ENCODE measurements at regions not wholly inside any gene's neighbourhood (a gene's known extent, or its start where the extent isn't known, plus 50 kb on each side); places are given as distances from the start of the nearest gene placed in this dataset.

GRCh38 chr9:107759009-107759822 lies 269.6 kb upstream of the KLF4 start:
- no peaks in the 10 kb centered on the region for H3K27me3 ChIP-seq (ENCODE audit: low read depth, low read length)
- no peak overlapping the region for H3K4me3 ChIP-seq (ENCODE audit: low read depth in 1 of 2, low read length in 2 of 2)
- H3K4me1 ChIP-seq (ENCODE audit: control insufficient read depth in 1 of 2, insufficient read depth in 2 of 2, low read length in 2 of 2), result no peaks in the 10 kb centered on the region
- peaks cover 0 to 3% of the 10 kb centered on the region in 2 donors for H3K9me3 ChIP-seq (ENCODE audit: control insufficient read depth in 1 of 2, low read length in 2 of 2)
- no peak overlapping the region for H3K27ac ChIP-seq (ENCODE audit: low read length)
- no peaks in the 10 kb centered on the region for H3K36me3 ChIP-seq (ENCODE audit: control insufficient read depth in 1 of 2, insufficient read depth in 2 of 2, low read length in 2 of 2)

DNA sequence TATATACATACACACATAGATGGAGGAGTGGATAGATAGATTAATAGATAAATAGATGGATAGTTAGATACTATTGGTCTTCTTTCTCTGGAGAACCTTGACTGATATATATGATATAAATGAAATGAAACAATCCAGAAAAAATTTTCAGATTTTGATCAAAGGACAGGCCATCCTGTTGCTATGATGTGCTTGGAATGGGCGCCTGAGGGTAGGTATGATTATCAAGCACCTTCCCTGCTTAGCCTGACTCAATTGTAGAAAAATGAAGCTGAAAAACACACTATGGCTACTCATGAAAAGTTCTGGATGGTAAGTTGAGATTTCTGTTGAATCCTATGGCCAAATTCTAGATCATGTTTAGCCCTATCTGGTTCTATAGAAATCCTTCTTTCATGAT lies 266.5 kb upstream of the KLF4 start:
- no peak overlapping the region for H3K27ac ChIP-seq (ENCODE audit: low read length)

GRCh38 chr9:107755246-107755645 lies 265.7 kb upstream of the KLF4 start:
- Histone ChIP-seq H3K4me1 (ENCODE audit: control insufficient read depth in 1 of 2, insufficient read depth in 2 of 2, low read length in 2 of 2) (peaks cover 17 to 19% of the 10 kb centered on the region in 2 donors), H3K9me3 (ENCODE audit: control insufficient read depth in 1 of 2, low read length in 2 of 2) (no peaks in the 10 kb centered on the region), H3K36me3 (ENCODE audit: control insufficient read depth in 1 of 2, insufficient read depth in 2 of 2, low read length in 2 of 2) (peaks cover 0 to 4% of the 10 kb centered on the region in 2 donors), H3K4me3 (ENCODE audit: low read depth in 1 of 2, low read length in 2 of 2) (no peak overlapping the region), H3K27ac (ENCODE audit: low read length) (no peak overlapping the region), H3K27me3 (ENCODE audit: low read depth, low read length) (no peaks in the 10 kb centered on the region)

More for the DNA sequence above, 266.5 kb upstream of the KLF4 start:
- Histone ChIP-seq H3K4me3 (ENCODE audit: low read depth in 1 of 2, low read length in 2 of 2) (no peak overlapping the region), H3K36me3 (ENCODE audit: control insufficient read depth in 1 of 2, insufficient read depth in 2 of 2, low read length in 2 of 2) (peaks cover 0 to 4% of the 10 kb centered on the region in 2 donors), H3K9me3 (ENCODE audit: control insufficient read depth in 1 of 2, low read length in 2 of 2) (no peaks in the 10 kb centered on the region), H3K27me3 (ENCODE audit: low read depth, low read length) (no peaks in the 10 kb centered on the region), H3K4me1 (ENCODE audit: control insufficient read depth in 1 of 2, insufficient read depth in 2 of 2, low read length in 2 of 2) (peaks cover 12 to 14% of the 10 kb centered on the region in 2 donors)

- peaks cover 29 to 31% of the 10 kb centered on the region in 2 donors for H3K4me1 ChIP-seq (ENCODE audit: control insufficient read depth in 1 of 2, insufficient read depth in 2 of 2, low read length in 2 of 2)
- H3K9me3 ChIP-seq (ENCODE audit: control insufficient read depth in 1 of 2, low read length in 2 of 2), result no peaks in the 10 kb centered on the region
- no peak overlapping the region for H3K4me3 ChIP-seq (ENCODE audit: low read depth in 1 of 2, low read length in 2 of 2)
- no peaks in the 10 kb centered on the region for H3K27me3 ChIP-seq (ENCODE audit: low read depth, low read length)
- peaks cover 0 to 4% of the 10 kb centered on the region in 2 donors for H3K36me3 ChIP-seq (ENCODE audit: control insufficient read depth in 1 of 2, insufficient read depth in 2 of 2, low read length in 2 of 2)
- peak overlapping the region; percentile 85 for H3K27ac ChIP-seq (ENCODE audit: low read length)
These were observed 262.1 kb upstream of the KLF4 start for GRCh38 chr9:107751567-107752210.

GRCh38 chr9:107750741-107751566 lies 261.4 kb upstream of the KLF4 start:
- no peaks in the 10 kb centered on the region for H3K27me3 ChIP-seq (ENCODE audit: low read depth, low read length)
- peaks cover 0 to 4% of the 10 kb centered on the region in 2 donors for H3K36me3 ChIP-seq (ENCODE audit: control insufficient read depth in 1 of 2, insufficient read depth in 2 of 2, low read length in 2 of 2)
- H3K9me3 ChIP-seq (ENCODE audit: control insufficient read depth in 1 of 2, low read length in 2 of 2), result no peaks in the 10 kb centered on the region
- H3K4me3 ChIP-seq (ENCODE audit: low read depth in 1 of 2, low read length in 2 of 2), result no peak overlapping the region
- peaks cover 29 to 31% of the 10 kb centered on the region in 2 donors for H3K4me1 ChIP-seq (ENCODE audit: control insufficient read depth in 1 of 2, insufficient read depth in 2 of 2, low read length in 2 of 2)
- peak overlapping the region; percentile 85 for H3K27ac ChIP-seq (ENCODE audit: low read length)

GRCh38 chr9:107749787-107750444 lies 260.3 kb upstream of the KLF4 start:
- peaks cover 0 to 4% of the 10 kb centered on the region in 2 donors for H3K36me3 ChIP-seq (ENCODE audit: control insufficient read depth in 1 of 2, insufficient read depth in 2 of 2, low read length in 2 of 2)
- H3K4me3 ChIP-seq (ENCODE audit: low read depth in 1 of 2, low read length in 2 of 2), result no peak overlapping the region
- H3K4me1 ChIP-seq (ENCODE audit: control insufficient read depth in 1 of 2, insufficient read depth in 2 of 2, low read length in 2 of 2), result peaks cover 29 to 31% of the 10 kb centered on the region in 2 donors
- peak overlapping the region; percentile 85 for H3K27ac ChIP-seq (ENCODE audit: low read length)
- no peaks in the 10 kb centered on the region for H3K27me3 ChIP-seq (ENCODE audit: low read depth, low read length)
- H3K9me3 ChIP-seq (ENCODE audit: control insufficient read depth in 1 of 2, low read length in 2 of 2), result no peaks in the 10 kb centered on the region

GRCh38 chr9:107744873-107745272 lies 255.3 kb upstream of the KLF4 start:
- Histone ChIP-seq H3K27ac (ENCODE audit: low read length) (no peak overlapping the region), H3K9me3 (ENCODE audit: control insufficient read depth in 1 of 2, low read length in 2 of 2) (no peaks in the 10 kb centered on the region), H3K4me3 (ENCODE audit: low read depth in 1 of 2, low read length in 2 of 2) (no peak overlapping the region), H3K4me1 (ENCODE audit: control insufficient read depth in 1 of 2, insufficient read depth in 2 of 2, low read length in 2 of 2) (peaks cover 7 to 12% of the 10 kb centered on the region in 2 donors), H3K36me3 (ENCODE audit: control insufficient read depth in 1 of 2, insufficient read depth in 2 of 2, low read length in 2 of 2) (no peaks in the 10 kb centered on the region), H3K27me3 (ENCODE audit: low read depth, low read length) (no peaks in the 10 kb centered on the region)

GRCh38 chr9:107742531-107743309 lies 253.2 kb upstream of the KLF4 start:
- no peak overlapping the region for H3K27ac ChIP-seq (ENCODE audit: low read length)

GRCh38 chr9:107740088-107740980 lies 250.8 kb upstream of the KLF4 start:
- Histone ChIP-seq H3K9me3 (ENCODE audit: control insufficient read depth in 1 of 2, low read length in 2 of 2) (no peaks in the 10 kb centered on the region), H3K4me1 (ENCODE audit: control insufficient read depth in 1 of 2, insufficient read depth in 2 of 2, low read length in 2 of 2) (peaks cover 5 to 16% of the 10 kb centered on the region in 2 donors), H3K27me3 (ENCODE audit: low read depth, low read length) (no peaks in the 10 kb centered on the region), H3K27ac (ENCODE audit: low read length) (no peak overlapping the region), H3K36me3 (ENCODE audit: control insufficient read depth in 1 of 2, insufficient read depth in 2 of 2, low read length in 2 of 2) (no peaks in the 10 kb centered on the region), H3K4me3 (ENCODE audit: low read depth in 1 of 2, low read length in 2 of 2) (no peak overlapping the region)

More at GRCh38 chr9:107742531-107743309, 253.2 kb upstream of the KLF4 start:
- no peak overlapping the region for H3K4me3 ChIP-seq (ENCODE audit: low read depth in 1 of 2, low read length in 2 of 2)
- H3K27me3 ChIP-seq (ENCODE audit: low read depth, low read length), result no peaks in the 10 kb centered on the region
- no peaks in the 10 kb centered on the region for H3K9me3 ChIP-seq (ENCODE audit: control insufficient read depth in 1 of 2, low read length in 2 of 2)
- H3K4me1 ChIP-seq (ENCODE audit: control insufficient read depth in 1 of 2, insufficient read depth in 2 of 2, low read length in 2 of 2), result peaks cover 3 to 14% of the 10 kb centered on the region in 2 donors
- no peaks in the 10 kb centered on the region for H3K36me3 ChIP-seq (ENCODE audit: control insufficient read depth in 1 of 2, insufficient read depth in 2 of 2, low read length in 2 of 2)
